ENCODE measurements at regions not wholly inside any gene's neighbourhood (a gene's known extent, or its start where the extent isn't known, plus 50 kb on each side); places are given as distances from the start of the nearest gene placed in this dataset.
"Not testable (repeated sequence)": the region's sequence is repeated elsewhere in the genome, so short reads cannot be mapped to it uniquely, and the experiment has no call there.

- DNase-seq = no peak
These were observed 105.7 kb downstream of the LCA5 start for GRCh38 chr6:79431537-79431933.

DNA sequence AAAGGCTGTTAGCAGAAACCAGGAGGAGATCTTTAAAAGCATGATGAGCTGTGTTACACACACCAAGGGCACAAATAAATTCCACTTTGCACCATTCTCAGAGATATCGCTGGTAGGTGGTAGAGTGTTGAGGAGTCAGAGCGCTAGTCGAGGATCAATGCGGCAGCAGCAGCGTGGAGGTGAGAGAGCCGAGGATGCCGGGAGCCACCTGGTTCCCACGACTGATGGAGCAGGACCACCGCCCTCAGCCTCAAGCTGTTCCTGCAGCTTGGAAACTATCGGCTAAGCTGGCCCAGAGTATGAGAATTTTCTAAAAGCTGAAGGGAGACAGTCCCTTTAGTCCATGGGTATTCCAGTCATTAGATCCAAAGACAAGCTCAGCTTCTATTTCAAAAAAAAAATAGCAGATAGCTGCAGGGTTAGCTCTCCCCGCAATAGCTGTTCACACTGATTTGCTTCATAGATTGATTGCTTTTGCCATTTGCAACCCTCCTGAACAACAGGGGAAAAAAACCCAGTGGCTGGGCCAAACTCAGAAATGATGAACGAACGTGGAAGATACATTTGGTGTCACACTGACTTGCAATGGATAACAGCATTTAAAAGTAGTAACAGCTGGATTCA lies 106.2 kb downstream of the LCA5 start:
- no peak for DNase-seq

GRCh38 chr6:79427721-79428120 lies 109.5 kb downstream of the LCA5 start:
- no peak for DNase-seq

DNA sequence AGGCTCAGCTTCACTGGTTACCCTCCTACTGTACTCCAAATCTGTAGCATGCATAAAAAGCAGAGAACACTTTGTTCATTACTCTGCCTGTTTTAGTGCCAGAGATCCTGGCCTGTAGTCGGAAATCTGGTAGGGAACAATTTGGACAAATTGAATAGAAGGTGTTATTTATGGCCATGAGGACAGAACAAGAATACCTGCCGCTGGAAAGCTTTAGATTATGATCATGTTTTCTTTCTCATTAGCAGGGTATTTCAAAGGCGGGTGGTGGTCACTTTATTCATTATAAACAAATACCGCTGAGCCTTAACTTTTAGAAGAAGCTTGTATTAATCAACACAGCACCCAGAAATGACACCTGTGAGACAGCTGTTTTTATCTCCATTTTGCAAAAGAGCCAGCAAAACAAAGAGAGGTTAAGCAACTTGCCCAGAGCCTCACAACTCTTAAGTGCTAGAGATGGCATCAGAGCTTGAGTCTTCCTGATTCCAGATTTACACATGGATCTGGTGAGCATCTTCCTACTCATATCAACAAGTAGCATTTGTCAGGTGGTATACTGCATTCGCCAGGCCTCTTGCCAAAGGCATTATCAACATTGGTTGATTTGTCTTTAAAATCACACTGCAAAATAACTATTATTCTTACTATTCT lies 110.5 kb downstream of the LCA5 start:
- DNase-seq = no peak

DNA sequence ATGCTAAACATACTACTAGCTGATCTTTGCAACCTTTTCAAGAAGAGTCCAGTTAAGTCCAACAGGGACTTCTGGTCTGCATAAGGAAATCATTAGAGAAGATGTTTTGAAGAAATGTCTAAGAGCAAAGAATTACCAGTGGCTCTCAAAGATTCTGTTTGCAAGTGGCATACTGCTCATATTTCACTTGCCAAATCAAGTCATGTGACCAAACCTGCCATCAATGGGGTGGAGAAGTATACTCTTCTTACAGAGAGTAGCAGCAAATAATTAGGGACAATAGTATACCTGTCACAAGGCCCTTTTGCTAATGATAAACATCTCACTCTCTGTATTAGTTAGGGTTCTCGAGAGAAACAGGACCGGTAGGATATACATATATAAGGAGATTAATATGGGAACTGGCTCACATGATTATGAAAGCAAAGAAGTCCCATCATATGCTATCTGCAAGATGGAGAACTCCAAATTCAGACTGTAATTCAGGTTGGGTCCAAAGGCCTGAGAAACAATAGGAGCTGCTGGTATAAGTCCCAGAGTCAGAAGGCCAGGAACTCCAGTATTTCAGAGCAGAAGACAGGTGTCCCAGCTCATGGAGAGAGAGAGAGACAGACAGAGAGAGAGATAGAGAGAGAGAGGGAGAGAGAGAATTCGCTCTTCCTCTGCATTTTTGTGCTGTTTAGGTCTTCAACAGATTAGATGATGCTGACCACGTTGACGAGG lies 111.5 kb downstream of the LCA5 start:
- no peak for DNase-seq

DNA sequence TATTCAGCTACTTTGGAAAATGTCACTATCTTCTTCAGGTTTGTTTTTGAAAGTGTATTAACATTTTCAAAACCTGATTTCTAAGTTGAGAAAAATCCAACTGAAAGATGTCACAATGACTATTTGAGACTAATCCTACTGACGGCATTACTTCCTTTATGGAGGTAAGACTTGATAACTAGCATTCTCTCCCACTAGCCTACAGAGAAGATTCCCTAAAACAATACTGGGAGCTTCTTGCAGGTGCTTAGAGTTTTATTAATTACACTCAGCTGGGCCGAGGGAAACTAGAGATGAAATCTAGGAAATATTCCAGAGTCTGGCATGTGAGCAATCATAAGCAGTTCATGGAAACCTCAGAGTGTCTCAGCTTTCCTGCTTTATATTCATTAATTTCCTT lies 114.0 kb downstream of the LCA5 start:
- DNase-seq = no peak

DNA sequence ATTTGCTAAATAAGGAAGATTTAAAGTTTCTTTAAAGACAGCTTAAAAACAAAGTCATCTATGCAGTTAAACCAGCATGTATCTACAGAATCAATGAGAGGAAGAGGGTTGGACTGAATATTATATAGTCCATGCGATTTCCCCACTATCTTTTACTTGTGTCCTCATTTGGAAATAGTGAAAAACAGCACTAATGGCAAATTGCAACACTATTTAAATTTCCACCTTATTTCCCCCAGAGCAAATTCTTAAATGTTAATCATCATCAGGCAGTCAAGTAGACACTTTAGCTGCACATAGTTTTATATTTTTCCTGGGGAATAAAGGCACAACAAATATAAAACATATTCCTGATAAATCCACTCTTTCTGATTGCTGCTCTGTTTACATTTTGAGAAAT lies 114.6 kb downstream of the LCA5 start:
- no peak for DNase-seq

- peak; percentile 97 for DNase-seq
These were observed 115.3 kb downstream of the LCA5 start for GRCh38 chr6:79421707-79422484.

DNA sequence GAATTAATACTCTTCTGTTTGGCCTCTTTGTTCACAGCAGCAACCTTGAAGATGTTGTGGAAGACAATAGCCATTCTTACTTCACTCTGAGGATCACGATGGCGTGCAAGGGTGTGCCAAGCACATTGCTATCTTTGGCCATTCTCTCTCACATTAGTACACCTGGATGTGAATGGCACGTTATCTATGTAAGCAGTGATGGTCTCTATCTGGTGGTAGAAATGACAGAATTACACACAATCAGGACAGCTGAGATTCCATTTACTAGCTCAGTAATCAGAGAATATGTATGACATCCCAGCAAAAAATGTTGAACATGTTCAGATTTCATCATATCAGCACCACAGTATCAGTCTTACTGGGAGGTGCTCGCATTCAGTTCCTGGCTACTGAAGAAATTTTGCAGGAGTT lies 116.2 kb downstream of the LCA5 start:
- no peak for DNase-seq

DNA sequence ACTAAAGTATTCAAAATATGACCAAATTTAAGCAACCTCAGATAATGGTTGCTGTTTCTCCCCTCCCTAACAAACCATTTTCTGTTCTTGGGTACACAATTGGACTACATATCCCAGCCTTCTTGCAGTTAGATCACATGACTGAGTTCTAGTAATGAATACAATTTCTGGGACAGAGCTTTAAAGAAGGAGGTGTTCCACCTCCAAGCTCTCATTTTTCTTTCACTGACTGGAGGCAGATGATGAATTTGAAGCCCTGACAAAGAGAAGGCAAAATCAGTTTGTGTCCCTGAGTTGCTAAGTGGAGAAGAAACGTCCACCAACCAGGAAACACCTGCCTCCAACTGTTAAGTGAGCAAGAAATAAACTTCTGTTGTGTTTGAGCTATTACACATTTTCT lies 117.2 kb downstream of the LCA5 start:
- peak; percentile 43 for DNase-seq

- DNase-seq = no peak
These were observed 120.3 kb downstream of the LCA5 start for GRCh38 chr6:79416931-79417330.

GRCh38 chr6:79413562-79414002 lies 123.6 kb downstream of the LCA5 start:
- DNase-seq = peak; percentile 51

- no peak for DNase-seq
These were observed 126.4 kb downstream of the LCA5 start for GRCh38 chr6:79410806-79411205.

DNA sequence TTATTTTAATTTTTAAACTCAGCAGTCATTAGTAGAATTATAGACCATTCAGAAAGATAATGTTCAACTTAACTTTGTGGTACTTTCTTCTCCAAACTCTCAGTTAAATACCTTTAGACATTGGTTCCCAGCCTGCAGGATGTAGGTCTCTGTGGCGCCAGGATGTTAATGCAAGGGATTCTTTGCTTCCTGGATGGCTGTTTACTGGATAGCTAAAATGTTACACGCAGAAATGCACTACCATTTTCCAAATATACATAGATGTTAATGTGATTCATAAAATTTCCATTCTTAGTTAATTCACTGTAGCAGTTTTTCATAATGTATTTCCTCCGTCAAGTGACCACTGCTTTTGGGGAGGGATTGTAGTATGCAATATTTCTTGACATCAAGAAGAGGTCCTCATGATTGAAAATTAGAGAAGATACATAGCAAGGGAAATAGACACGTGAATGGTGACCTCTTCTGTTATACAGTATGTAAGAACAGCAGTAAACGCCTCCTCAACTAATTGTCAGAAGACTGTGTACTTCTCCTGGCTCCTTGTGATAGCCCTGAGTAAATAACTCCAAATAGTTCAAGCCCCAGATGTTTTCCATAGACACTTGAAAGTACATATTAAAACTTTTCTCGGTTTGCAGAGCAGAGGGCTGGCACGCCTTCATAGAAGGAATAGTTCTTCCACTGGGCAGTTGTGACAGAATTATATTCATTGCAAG lies 128.8 kb downstream of the LCA5 start:
- no peak for DNase-seq

DNA sequence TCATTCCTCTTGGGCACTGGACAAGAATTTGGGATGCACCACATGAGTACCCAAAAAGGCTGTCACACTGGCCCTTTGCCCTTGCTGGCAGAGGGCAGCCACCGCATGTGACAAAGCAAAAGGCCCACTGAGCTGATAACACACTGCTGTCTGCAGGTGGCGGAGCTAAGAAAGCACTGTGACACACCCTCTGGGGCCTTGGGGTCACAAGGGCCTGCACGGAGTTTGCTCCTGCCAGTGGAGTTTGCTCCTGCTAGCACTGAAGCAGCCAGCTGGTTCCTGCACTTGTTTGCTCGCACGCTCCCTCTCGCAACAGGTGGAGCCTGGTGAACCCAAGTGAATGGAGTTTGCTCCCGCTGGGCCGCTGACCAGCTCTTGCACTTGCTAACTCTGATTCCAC lies 132.6 kb downstream of the LCA5 start:
- peak; percentile 38 for DNase-seq

DNA sequence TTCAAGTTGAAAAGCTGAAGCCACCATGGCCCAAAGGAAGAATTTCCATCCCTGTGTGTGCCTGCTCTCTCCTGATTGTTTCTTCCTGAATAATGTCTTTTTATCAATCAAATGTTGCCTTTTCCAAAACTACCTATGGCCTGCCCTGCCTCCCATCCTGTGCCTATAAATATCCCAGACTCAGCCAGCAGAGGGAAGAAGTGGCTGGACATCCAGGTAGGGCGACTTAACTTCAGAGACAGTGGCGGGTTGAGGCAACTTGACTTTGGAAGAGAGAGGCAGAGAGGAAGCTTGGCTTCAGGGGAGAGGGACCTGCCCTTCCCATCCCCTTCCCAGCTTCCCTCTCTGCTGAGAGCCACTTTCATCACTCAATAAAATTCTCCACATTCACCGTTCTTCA lies 133.0 kb downstream of the LCA5 start:
- DNase-seq = no peak

- no peak for DNase-seq
These were observed 133.7 kb downstream of the LCA5 start for GRCh38 chr6:79403563-79403962.

GRCh38 chr6:79403086-79403485 lies 134.1 kb downstream of the LCA5 start:
- DNase-seq = no peak

- no peak for DNase-seq
These were observed 137.7 kb downstream of the LCA5 start for GRCh38 chr6:79399499-79399898.

DNA sequence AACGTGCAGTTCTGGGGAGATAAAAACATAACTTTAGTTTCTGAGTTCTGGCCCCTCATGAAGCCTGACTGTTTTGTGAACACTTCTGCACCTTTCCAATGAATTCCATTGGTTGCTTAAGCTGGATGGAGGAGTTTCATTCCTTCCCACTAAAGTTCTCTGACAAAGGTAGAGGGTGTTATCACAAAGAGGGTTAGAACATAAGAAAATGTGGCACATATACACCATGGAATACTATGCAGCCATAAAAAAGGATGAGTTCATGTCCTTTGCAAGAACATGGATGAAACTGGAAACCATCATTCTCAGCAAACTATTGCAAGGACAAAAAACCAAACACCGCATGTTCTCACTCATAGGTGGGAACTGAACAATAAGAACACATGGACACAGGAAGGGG lies 138.6 kb downstream of the LCA5 start:
- DNase-seq = not testable (repeated sequence)

GRCh38 chr6:79396625-79397024 lies 140.6 kb downstream of the LCA5 start:
- no peak for DNase-seq

DNA sequence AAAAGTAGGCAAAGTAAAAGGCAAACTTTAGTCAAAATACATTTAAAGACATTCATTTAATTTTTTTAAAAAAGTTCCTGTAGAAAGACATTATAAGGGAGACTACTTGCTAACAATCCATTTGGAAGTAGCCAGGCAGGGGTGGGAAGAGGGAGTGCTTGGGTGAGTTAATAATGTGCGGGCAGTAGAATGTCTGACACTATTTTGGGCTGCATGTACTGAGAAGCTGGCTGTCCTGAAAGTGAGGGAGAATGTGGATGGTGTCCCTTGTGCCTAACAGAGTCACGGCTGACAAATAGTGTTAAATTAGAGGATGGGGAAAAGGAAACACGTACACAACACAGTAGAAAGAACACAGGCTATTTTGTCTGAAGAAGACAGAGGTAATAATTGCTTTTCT lies 142.5 kb downstream of the LCA5 start:
- DNase-seq = no peak
